Smooth muscle cell (in vitro differentiated cells): ENCODE measurements at regions not wholly inside any gene's neighbourhood (a gene's known extent, or its start where the extent isn't known, plus 50 kb on each side); places are given as distances from the start of the nearest gene placed in this dataset.

Experiments
- DNase-seq: peaks from one replicate; lab custom pipeline; 2025; ENCODE audit not compliant: unreplicated experiment; lab: John Stamatoyannopoulos, UW
- H2AFZ ChIP-seq: fragments of 200-600 bp; sonication (generic); 2 replicates; pipeline ENCODE4 v1.6.0; 2016; ENCODE audit warnings: antibody characterized with exemption, low read depth, mild to moderate bottlenecking
- H3F3A ChIP-seq: fragments of 200-600 bp; sonication (generic); 2 replicates; pipeline ENCODE4 v1.6.0; 2017; ENCODE audit warnings: antibody characterized with exemption, low read depth
- H3K27ac ChIP-seq: fragments of 200-600 bp; sonication (generic); 2 replicates; pipeline ENCODE4 v1.5.1; 2016; ENCODE audit warnings: low read depth, mild to moderate bottlenecking
- H3K27me3 ChIP-seq: fragments of 200-600 bp; sonication (generic); 2 replicates; pipeline ENCODE4 v1.6.1; 2016; ENCODE audit warnings: low read depth, mild to moderate bottlenecking
- H3K36me3 ChIP-seq: fragments of 200-600 bp; sonication (generic); 2 replicates; pipeline ENCODE4 v1.5.1; 2016; ENCODE audit warnings: low read depth
- H3K4me1 ChIP-seq: fragments of 200-600 bp; sonication (generic); 2 replicates; pipeline ENCODE4 v1.5.1; 2016; ENCODE audit warnings: low read depth
- H3K4me2 ChIP-seq: fragments of 200-600 bp; sonication (generic); 2 replicates; pipeline ENCODE4 v1.6.0; 2016; ENCODE audit warnings: mild to moderate bottlenecking
- H3K4me3 ChIP-seq: fragments of 200-600 bp; sonication (generic); 2 replicates; pipeline ENCODE4 v1.5.1; 2016; ENCODE audit warnings: mild to moderate bottlenecking
- H3K79me2 ChIP-seq: fragments of 200-600 bp; sonication (generic); 2 replicates; pipeline ENCODE4 v1.6.0; 2016; ENCODE audit warnings: low read depth, mild to moderate bottlenecking
- H3K9ac ChIP-seq: fragments of 200-600 bp; sonication (generic); 2 replicates; pipeline ENCODE4 v1.6.0; 2016; ENCODE audit warnings: low read depth
- H3K9me3 ChIP-seq: fragments of 200-600 bp; sonication (generic); replicated peaks from 2 replicates; pipeline ENCODE4 v1.5.1; 2016; ENCODE audit warnings: low read depth
- H4K20me1 ChIP-seq: fragments of 200-600 bp; sonication (generic); 2 replicates; pipeline ENCODE4 v1.6.0; 2016; ENCODE audit warnings: low read depth
- WGBS: methylation state at CpG from one replicate; pipeline ENCODE4 v1.1.7; 2016; ENCODE audit warnings: low lambda C conversion rate; 5-methylcytosine and 5-hydroxymethylcytosine counted together
- TF ChIP-seq, protein P1 (sequence below): fragments of 200-600 bp; sonication (generic); IDR thresholded peaks from 2 replicates; pipeline ENCODE4 v1.5.1; 2017; ENCODE audit warnings: borderline replicate concordance, mild to moderate bottlenecking, antibody characterized with exemption; ENCODE audit not compliant: insufficient read depth, poor library complexity, severe bottlenecking

DNA sequence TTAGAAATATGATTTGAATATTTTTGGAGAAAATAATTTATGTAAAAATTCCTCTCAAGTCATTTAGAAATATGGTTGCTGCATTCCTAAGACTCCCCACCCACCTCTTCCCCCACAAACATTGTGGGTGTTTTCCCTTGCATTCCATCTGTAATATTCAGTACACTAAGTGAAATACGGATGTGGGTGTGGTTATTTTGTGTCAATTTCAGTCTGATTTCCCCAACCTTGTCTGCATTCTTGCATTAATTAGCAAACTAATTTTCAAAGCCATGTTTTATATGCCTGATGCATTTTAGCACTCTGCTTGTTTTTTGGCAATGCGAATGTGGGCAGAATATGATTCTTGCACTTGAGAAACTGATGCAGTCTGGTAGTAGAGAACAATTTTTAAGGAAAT lies 408.3 kb upstream of the RGMA start:
- 90% methylated on average over 2 of the region's 2 CpGs for WGBS
- TF ChIP-seq, protein P1, sequence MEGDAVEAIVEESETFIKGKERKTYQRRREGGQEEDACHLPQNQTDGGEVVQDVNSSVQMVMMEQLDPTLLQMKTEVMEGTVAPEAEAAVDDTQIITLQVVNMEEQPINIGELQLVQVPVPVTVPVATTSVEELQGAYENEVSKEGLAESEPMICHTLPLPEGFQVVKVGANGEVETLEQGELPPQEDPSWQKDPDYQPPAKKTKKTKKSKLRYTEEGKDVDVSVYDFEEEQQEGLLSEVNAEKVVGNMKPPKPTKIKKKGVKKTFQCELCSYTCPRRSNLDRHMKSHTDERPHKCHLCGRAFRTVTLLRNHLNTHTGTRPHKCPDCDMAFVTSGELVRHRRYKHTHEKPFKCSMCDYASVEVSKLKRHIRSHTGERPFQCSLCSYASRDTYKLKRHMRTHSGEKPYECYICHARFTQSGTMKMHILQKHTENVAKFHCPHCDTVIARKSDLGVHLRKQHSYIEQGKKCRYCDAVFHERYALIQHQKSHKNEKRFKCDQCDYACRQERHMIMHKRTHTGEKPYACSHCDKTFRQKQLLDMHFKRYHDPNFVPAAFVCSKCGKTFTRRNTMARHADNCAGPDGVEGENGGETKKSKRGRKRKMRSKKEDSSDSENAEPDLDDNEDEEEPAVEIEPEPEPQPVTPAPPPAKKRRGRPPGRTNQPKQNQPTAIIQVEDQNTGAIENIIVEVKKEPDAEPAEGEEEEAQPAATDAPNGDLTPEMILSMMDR: no peak
- H3K9me3 ChIP-seq: no peaks in the 10 kb centered on the region

DNA sequence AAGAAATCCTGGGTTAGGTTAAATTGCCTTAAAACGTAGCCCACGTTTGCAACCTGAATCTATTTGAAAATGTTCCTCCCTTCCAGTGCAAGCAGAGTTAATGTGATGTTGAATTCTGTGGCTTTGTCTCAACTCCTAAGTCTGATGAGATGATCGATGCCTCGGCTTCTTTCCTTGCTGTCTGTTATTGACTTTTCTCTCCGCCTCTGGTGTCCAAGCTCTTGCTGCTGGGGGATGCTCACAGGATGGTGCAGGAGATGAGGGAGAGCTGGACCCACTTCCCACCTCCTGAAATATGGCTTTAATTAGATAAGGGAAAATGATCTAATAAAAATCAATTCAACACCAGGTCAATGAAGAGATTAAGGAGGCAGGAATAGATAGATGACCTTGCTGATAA lies 407.9 kb upstream of the RGMA start:
- TF ChIP-seq, protein P1: no peak
- Histone ChIP-seq H3K4me2 (no peak overlapping the region), H3K36me3 (no peaks in the 10 kb centered on the region), H4K20me1 (no peaks in the 10 kb centered on the region), H3K4me3 (no peak overlapping the region), H3K4me1 (peaks cover 6% of the 10 kb centered on the region), H3K9me3 (no peaks in the 10 kb centered on the region), H3K27ac (no peak overlapping the region), H3K79me2 (no peaks in the 10 kb centered on the region), H3F3A (no peaks in the 10 kb centered on the region), H2AFZ (no peak overlapping the region), H3K27me3 (no peaks in the 10 kb centered on the region), H3K9ac (no peak overlapping the region)
- DNase-seq: no peak
- 85% methylated on average over 5 of the region's 5 CpGs for WGBS

More for the DNA sequence above, 408.3 kb upstream of the RGMA start:
- no peaks in the 10 kb centered on the region for H3F3A ChIP-seq
- peaks cover 6% of the 10 kb centered on the region for H3K4me1 ChIP-seq
- H3K79me2 ChIP-seq: no peaks in the 10 kb centered on the region
- H3K36me3 ChIP-seq: no peaks in the 10 kb centered on the region
- no peak overlapping the region for H3K27ac ChIP-seq
- no peak overlapping the region for H3K4me2 ChIP-seq
- H4K20me1 ChIP-seq: no peaks in the 10 kb centered on the region
- H2AFZ ChIP-seq: no peak overlapping the region
- no peak overlapping the region for H3K4me3 ChIP-seq
- H3K9ac ChIP-seq: no peak overlapping the region
- H3K27me3 ChIP-seq: no peaks in the 10 kb centered on the region
- no peak for DNase-seq

DNA sequence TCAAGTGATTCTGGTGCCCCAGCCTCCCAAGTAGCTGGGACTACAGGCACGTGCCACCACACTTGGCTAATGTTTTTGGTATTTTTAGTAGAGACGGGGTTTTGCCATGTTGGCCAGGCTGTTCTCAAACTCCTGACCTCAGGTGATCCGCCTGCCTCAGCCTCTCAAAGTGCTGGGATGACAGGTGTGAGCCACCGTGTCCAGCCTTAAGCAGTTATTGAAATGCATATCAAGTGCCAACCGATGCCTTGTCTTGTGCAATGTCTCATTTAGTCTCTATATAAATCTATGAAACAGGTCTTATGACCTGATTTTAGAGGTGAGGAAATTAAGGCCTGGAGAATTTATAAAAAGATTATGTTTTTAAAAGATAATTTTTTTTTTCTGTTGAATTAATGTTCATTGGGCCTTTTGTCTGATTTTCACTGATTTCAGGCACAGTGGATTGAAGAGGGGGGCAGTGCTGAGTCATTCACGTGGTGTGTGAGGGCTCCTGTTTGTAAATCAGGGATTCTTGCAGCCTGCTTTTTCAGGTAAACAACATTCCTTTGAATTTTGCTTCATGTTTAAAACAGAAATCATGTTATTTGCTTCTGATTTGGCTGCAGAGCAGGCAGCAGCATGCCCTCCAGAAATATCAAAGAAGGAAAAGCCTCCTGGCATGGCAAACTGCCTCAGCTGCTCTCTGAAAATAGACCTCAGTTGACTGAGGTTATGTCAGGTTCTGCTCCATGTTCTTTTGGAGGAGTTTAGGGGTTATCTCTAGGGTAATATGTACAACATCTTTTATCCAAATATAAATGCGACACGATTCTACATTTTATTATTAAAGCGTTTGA lies 407.0 kb upstream of the RGMA start:
- H3K4me3 ChIP-seq: no peak overlapping the region
- H2AFZ ChIP-seq: no peak overlapping the region
- WGBS: 77% methylated on average over 9 of the region's 9 CpGs
- H3K36me3 ChIP-seq: no peaks in the 10 kb centered on the region
- no peaks in the 10 kb centered on the region for H3F3A ChIP-seq
- DNase-seq: no peak
- H4K20me1 ChIP-seq: no peaks in the 10 kb centered on the region
- H3K4me1 ChIP-seq: peaks cover 6% of the 10 kb centered on the region
- no peak overlapping the region for H3K27ac ChIP-seq
- H3K9me3 ChIP-seq: no peaks in the 10 kb centered on the region
- TF ChIP-seq, protein P1: no peak
- no peak overlapping the region for H3K9ac ChIP-seq
- H3K79me2 ChIP-seq: no peaks in the 10 kb centered on the region
- H3K27me3 ChIP-seq: no peaks in the 10 kb centered on the region
- H3K4me2 ChIP-seq: no peak overlapping the region

DNA sequence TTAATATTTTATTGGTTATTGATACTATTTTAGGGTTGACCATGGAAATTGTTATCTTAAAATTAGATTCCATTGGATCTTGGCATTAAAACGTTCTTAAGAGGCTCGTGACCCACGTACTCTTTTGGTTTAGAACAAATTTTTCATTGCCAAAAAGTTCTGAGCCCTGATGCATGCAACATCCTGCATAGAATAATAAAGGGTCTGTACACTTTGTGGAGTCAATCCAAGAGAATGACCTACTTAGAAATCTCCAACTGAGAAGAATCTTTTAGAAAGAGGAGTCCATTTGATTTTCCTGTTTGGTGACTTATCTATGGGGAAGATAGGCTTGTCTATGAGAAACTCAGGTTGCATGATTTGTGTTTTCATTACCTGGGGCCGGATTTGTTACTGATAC lies 404.2 kb upstream of the RGMA start:
- DNase-seq: no peak
- Histone ChIP-seq H4K20me1 (no peaks in the 10 kb centered on the region), H3K4me2 (no peak overlapping the region), H3K4me1 (peaks cover 6% of the 10 kb centered on the region), H3K4me3 (no peak overlapping the region), H3K9me3 (no peaks in the 10 kb centered on the region), H3K9ac (no peak overlapping the region), H3K79me2 (no peaks in the 10 kb centered on the region), H2AFZ (no peak overlapping the region), H3F3A (no peaks in the 10 kb centered on the region), H3K27me3 (peaks cover 5% of the 10 kb centered on the region), H3K36me3 (no peaks in the 10 kb centered on the region), H3K27ac (no peak overlapping the region)
- TF ChIP-seq, protein P1: no peak
- 88% methylated on average over 4 of the region's 4 CpGs for WGBS
